A549 (cell line): ENCODE measurements at regions not wholly inside any gene's neighbourhood (a gene's known extent, or its start where the extent isn't known, plus 50 kb on each side); places are given as distances from the start of the nearest gene placed in this dataset.

Experiments used
- ATAC-seq, 2 experiments: fragments of 200-7000 bp in 1 of 2; fragments of >200 bp in 1 of 2; cut with Nextera tagmentation in 1 of 2; cut with Tn5 transposase in 1 of 2; 3 replicates each; pipeline versions ENCODE4 v1.8.0 to v1.9.1; 2018 to 2020; ENCODE audit warnings: mild to moderate bottlenecking in 1 of 2, moderate library complexity in 1 of 2
- CTCF ChIA-PET: fragments of 300-600 bp; sonication (Branson Sonifier 250); formaldehyde crosslinking; extraction: SDS; loops from one replicate; lab custom pipeline; 2021; ENCODE audit warnings: antibody characterized with exemption, inconsistent platforms; lab: Yijun Ruan, JAX
- POLR2A ChIA-PET: fragments of 350-600 bp; formaldehyde crosslinking; extraction: SDS; loops from one replicate; lab custom pipeline; 2021; ENCODE audit warnings: antibody characterized with exemption, inconsistent platforms; lab: Yijun Ruan, JAX
- DNase-seq, 2 experiments: peaks; one replicate each; pipeline versions ENCODE4 v3.0.0 to v3.0.0-alpha.2; 2011 to 2016; ENCODE audit warnings: low read depth in 1 of 2, low spot score in 1 of 2
- FAIRE-seq: peaks from 2 replicates; lab custom pipeline; 2011; peaks lifted over from hg19 to GRCh38; lab: Jason Lieb, UNC
- H3K27ac ChIP-seq, 2 experiments: fragments of >200 bp; sonication (Bioruptor Twin); formaldehyde crosslinking; 3 replicates each; pipeline ENCODE4 v1.5.1; 2016 to 2017
- H3K4me1 ChIP-seq: fragments of >200 bp; sonication (Bioruptor Twin); formaldehyde crosslinking; 3 replicates; pipeline ENCODE4 v1.6.1; 2016
- H3K4me2 ChIP-seq: fragments of >200 bp; sonication (Bioruptor Twin); formaldehyde crosslinking; 3 replicates; pipeline ENCODE4 v1.6.1; 2016
- H3K4me3 ChIP-seq: fragments of >200 bp; sonication (Bioruptor Twin); formaldehyde crosslinking; 3 replicates; pipeline ENCODE4 v1.5.1; 2016
- H3K9me3 ChIP-seq: fragments of >200 bp; sonication (Bioruptor Twin); formaldehyde crosslinking; 3 replicates; pipeline ENCODE4 v1.6.1; 2016
- BCL3 ChIP-seq: fragments of >200 bp; sonication (Bioruptor Twin); formaldehyde crosslinking; IDR thresholded peaks from 3 replicates; pipeline ENCODE4 v1.6.1; 2016
- CBX8 ChIP-seq: fragments of 200-600 bp; sonication (generic); IDR thresholded peaks from 2 replicates; pipeline ENCODE4 v1.6.1; 2016
- CHD2 ChIP-seq: fragments of 150-350 bp; IDR thresholded peaks from 2 replicates; pipeline ENCODE4 v1.6.1; 2014; ENCODE audit warnings: low read length; ENCODE audit not compliant: partially characterized antibody
- CHD4 ChIP-seq: fragments of 200-600 bp; sonication (generic); IDR thresholded peaks from 2 replicates; pipeline ENCODE4 v1.6.1; 2016; ENCODE audit warnings: antibody characterized with exemption, mild to moderate bottlenecking, borderline replicate concordance
- ESRRA ChIP-seq: fragments of 150-350 bp; IDR thresholded peaks from 2 replicates; pipeline ENCODE4 v1.6.1; 2014; ENCODE audit warnings: mild to moderate bottlenecking, low read length, borderline replicate concordance
- FOSB ChIP-seq: fragments of 250-450 bp; sonication (Bioruptor Pico); IDR thresholded peaks from 2 replicates; pipeline ENCODE4 v1.5.0; 2020; ENCODE audit warnings: mild to moderate bottlenecking, moderate library complexity
- FOSL2 ChIP-seq, 2 experiments: fragments of 450-650 bp in 1 of 2; fragments of >200 bp in 1 of 2; sonication (Bioruptor Twin) in 1 of 2; formaldehyde crosslinking; IDR thresholded peaks; 2 replicates each; pipeline versions ENCODE4 v1.5.0 to v1.6.1; 2016 to 2020; ENCODE audit warnings: mild to moderate bottlenecking in 1 of 2, moderate library complexity in 1 of 2
- HDAC2 ChIP-seq: fragments of 200-600 bp; sonication (generic); IDR thresholded peaks from 2 replicates; pipeline ENCODE4 v1.6.1; 2016
- HMGXB4 ChIP-seq: fragments of 250-450 bp; sonication (Bioruptor Pico); IDR thresholded peaks from 2 replicates; pipeline ENCODE4 v1.5.0; 2021; ENCODE audit warnings: mild to moderate bottlenecking, moderate library complexity, borderline replicate concordance
- MAFK ChIP-seq: fragments of 450-650 bp; IDR thresholded peaks from 2 replicates; pipeline ENCODE4 v1.6.1; 2014; ENCODE audit not compliant: partially characterized antibody
- MAZ ChIP-seq: fragments of 150-350 bp; IDR thresholded peaks from 2 replicates; pipeline ENCODE4 v1.6.1; 2014; ENCODE audit warnings: antibody characterized with exemption, low read depth, low read length, borderline replicate concordance
- MYC ChIP-seq: IDR thresholded peaks from 2 replicates; pipeline ENCODE4 v1.6.1; 2012; ENCODE audit warnings: mild to moderate bottlenecking, inconsistent platforms, low read length, improper control_type of control experiment, borderline replicate concordance
- NFE2L2 ChIP-seq: fragments of 150-350 bp; conservative IDR thresholded peaks from 2 replicates; pipeline ENCODE4 v1.6.1; 2014; ENCODE audit warnings: low read length
- NPAS2 ChIP-seq: fragments of 250-450 bp; sonication (Bioruptor Pico); IDR thresholded peaks from 2 replicates; pipeline ENCODE4 v1.8.0; 2022; ENCODE audit warnings: mild to moderate bottlenecking, moderate library complexity, borderline replicate concordance
- NR3C1 ChIP-seq: fragments of >200 bp; sonication (Bioruptor Twin); formaldehyde crosslinking; IDR thresholded peaks from 3 replicates; pipeline ENCODE4 v1.6.1; 2017
- PBX3 ChIP-seq: IDR thresholded peaks from 2 replicates; pipeline ENCODE4 v1.6.1; 2012
- POLR2A ChIP-seq: IDR thresholded peaks from 2 replicates; pipeline ENCODE4 v1.6.1; 2012; ENCODE audit warnings: mild to moderate bottlenecking, low read length
- POLR2AphosphoS2 ChIP-seq: conservative IDR thresholded peaks from 2 replicates; pipeline ENCODE4 v1.6.1; 2012; ENCODE audit warnings: low read length, improper control_type of control experiment, inconsistent platforms
- RAD21 ChIP-seq, 2 experiments: fragments of >200 bp in 1 of 2; sonication (Bioruptor Twin) in 1 of 2; formaldehyde crosslinking in 1 of 2; IDR thresholded peaks in 1 of 2; conservative IDR thresholded peaks in 1 of 2; 2 replicates in 1 of 2; 3 replicates in 1 of 2; pipeline ENCODE4 v1.6.1; 2012 to 2018; ENCODE audit warnings: inconsistent platforms in 1 of 2
- RNF2 ChIP-seq: fragments of 200-600 bp; sonication (generic); IDR thresholded peaks from 2 replicates; pipeline ENCODE4 v1.6.1; 2016; ENCODE audit warnings: low read depth, mild to moderate bottlenecking, antibody characterized with exemption, moderate library complexity, borderline replicate concordance
- SMC3 ChIP-seq: fragments of >200 bp; sonication (Bioruptor Twin); formaldehyde crosslinking; IDR thresholded peaks from 3 replicates; pipeline ENCODE4 v1.6.1; 2018; ENCODE audit warnings: inconsistent platforms
- SREBF2 ChIP-seq: fragments of 450-650 bp; IDR thresholded peaks from 2 replicates; pipeline ENCODE4 v1.6.1; 2014; ENCODE audit warnings: mild to moderate bottlenecking, moderate library complexity
- ZFP36 ChIP-seq: fragments of 450-650 bp; IDR thresholded peaks from 2 replicates; pipeline ENCODE4 v1.6.1; 2014; ENCODE audit warnings: borderline replicate concordance; ENCODE audit not compliant: partially characterized antibody
- ZNF302 ChIP-seq: fragments of 250-450 bp; sonication (Bioruptor Pico); IDR thresholded peaks from 2 replicates; pipeline ENCODE4 v1.9.0; 2021; ENCODE audit warnings: inconsistent platforms, mild to moderate bottlenecking, moderate library complexity
- WGBS: methylation state at CpG from one replicate; pipeline ENCODE4 v1.1.6; 2017; ENCODE audit errors: missing lambda C conversion rate; 5-methylcytosine and 5-hydroxymethylcytosine counted together
- TF ChIP-seq, protein P1 (sequence below): fragments of 200-600 bp; sonication (generic); IDR thresholded peaks from 2 replicates; pipeline ENCODE4 v1.6.1; 2016; ENCODE audit warnings: antibody characterized with exemption, mild to moderate bottlenecking, moderate library complexity
- TF ChIP-seq, protein P2 (sequence below): fragments of >200 bp; sonication (Bioruptor Twin); formaldehyde crosslinking; IDR thresholded peaks from 3 replicates; pipeline ENCODE4 v1.5.1; 2016

DNA sequence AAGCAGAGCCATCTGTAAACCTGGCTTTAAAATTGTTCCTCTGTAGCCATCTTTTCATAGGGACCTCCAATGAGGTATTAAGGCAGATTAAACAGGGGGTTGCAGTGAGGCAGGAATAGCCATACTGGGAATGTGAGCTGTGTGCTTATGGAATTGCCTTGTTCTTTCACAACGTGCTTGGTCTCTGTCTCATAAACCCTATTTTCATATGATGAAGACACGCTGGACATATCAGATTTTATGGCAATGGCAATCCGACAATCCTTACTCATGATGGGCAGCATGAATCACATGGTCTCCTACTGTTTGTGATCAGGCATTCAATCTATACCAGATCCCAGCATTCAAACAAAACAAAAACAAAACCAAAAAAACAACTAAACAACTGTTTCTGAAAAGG lies 418.9 kb upstream of the NRP1 start:
- FAIRE-seq (no peak), DNase-seq (no peak), ATAC-seq (no peak)
- no peak overlapping the region for H3K4me2 ChIP-seq
- no peak for TF ChIP-seq CHD4
- no peak for TF ChIP-seq POLR2AphosphoS2
- no peak for TF ChIP-seq ESRRA
- no peak for TF ChIP-seq NFE2L2
- TF ChIP-seq CBX8 = no peak
- TF ChIP-seq POLR2A = no peak
- no peak for TF ChIP-seq HMGXB4 (CRISPR knock-in tag)
- no peak for TF ChIP-seq FOSL2 (IDR thresholded peaks at IDR 0.05)
- TF ChIP-seq FOSL2 (CRISPR knock-in tag; IDR thresholded peaks at IDR 0.05) = no peak
- TF ChIP-seq RAD21 (conservative IDR thresholded peaks at IDR 0.05 in 1 of 2, IDR thresholded peaks at IDR 0.05 in 1 of 2) = no peak
- no peak for TF ChIP-seq MAFK
- no peak for TF ChIP-seq SMC3
- H3K4me1 ChIP-seq = no peaks in the 10 kb centered on the region
- ChIA-PET POLR2A (no interaction called here), CTCF (no interaction called here)
- no peak overlapping the region for H3K27ac ChIP-seq
- no peaks in the 10 kb centered on the region for H3K9me3 ChIP-seq
- no peak overlapping the region for H3K4me3 ChIP-seq
- 49% methylated on average over 3 of the region's 3 CpGs for WGBS

GRCh38 chr10:33749790-33750189 lies 415.3 kb upstream of the NRP1 start:
- DNase-seq (no peak), ATAC-seq (no peak), FAIRE-seq (no peak)
- Histone ChIP-seq H3K9me3 (no peaks in the 10 kb centered on the region), H3K4me3 (no peak overlapping the region), H3K27ac (no peak overlapping the region; a peak in 1 of 6 replicates), H3K4me2 (no peak overlapping the region), H3K4me1 (no peaks in the 10 kb centered on the region)
- TF ChIP-seq NPAS2 (CRISPR knock-in tag) (no peak), HDAC2 (no peak), NR3C1 (no peak), HMGXB4 (CRISPR knock-in tag) (no peak), PBX3 (no peak), RAD21 (conservative IDR thresholded peaks at IDR 0.05 in 1 of 2, IDR thresholded peaks at IDR 0.05 in 1 of 2) (no peak), MAFK (no peak), ZFP36 (no peak), SREBF2 (no peak), MYC (no peak), CHD4 (no peak), ESRRA (no peak), RNF2 (no peak), FOSB (CRISPR knock-in tag) (no peak), CHD2 (no peak), ZNF302 (CRISPR knock-in tag) (no peak), MAZ (no peak), BCL3 (no peak)
- TF ChIP-seq, protein P1, sequence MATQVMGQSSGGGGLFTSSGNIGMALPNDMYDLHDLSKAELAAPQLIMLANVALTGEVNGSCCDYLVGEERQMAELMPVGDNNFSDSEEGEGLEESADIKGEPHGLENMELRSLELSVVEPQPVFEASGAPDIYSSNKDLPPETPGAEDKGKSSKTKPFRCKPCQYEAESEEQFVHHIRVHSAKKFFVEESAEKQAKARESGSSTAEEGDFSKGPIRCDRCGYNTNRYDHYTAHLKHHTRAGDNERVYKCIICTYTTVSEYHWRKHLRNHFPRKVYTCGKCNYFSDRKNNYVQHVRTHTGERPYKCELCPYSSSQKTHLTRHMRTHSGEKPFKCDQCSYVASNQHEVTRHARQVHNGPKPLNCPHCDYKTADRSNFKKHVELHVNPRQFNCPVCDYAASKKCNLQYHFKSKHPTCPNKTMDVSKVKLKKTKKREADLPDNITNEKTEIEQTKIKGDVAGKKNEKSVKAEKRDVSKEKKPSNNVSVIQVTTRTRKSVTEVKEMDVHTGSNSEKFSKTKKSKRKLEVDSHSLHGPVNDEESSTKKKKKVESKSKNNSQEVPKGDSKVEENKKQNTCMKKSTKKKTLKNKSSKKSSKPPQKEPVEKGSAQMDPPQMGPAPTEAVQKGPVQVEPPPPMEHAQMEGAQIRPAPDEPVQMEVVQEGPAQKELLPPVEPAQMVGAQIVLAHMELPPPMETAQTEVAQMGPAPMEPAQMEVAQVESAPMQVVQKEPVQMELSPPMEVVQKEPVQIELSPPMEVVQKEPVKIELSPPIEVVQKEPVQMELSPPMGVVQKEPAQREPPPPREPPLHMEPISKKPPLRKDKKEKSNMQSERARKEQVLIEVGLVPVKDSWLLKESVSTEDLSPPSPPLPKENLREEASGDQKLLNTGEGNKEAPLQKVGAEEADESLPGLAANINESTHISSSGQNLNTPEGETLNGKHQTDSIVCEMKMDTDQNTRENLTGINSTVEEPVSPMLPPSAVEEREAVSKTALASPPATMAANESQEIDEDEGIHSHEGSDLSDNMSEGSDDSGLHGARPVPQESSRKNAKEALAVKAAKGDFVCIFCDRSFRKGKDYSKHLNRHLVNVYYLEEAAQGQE = no peak
- TF ChIP-seq, protein P2, sequence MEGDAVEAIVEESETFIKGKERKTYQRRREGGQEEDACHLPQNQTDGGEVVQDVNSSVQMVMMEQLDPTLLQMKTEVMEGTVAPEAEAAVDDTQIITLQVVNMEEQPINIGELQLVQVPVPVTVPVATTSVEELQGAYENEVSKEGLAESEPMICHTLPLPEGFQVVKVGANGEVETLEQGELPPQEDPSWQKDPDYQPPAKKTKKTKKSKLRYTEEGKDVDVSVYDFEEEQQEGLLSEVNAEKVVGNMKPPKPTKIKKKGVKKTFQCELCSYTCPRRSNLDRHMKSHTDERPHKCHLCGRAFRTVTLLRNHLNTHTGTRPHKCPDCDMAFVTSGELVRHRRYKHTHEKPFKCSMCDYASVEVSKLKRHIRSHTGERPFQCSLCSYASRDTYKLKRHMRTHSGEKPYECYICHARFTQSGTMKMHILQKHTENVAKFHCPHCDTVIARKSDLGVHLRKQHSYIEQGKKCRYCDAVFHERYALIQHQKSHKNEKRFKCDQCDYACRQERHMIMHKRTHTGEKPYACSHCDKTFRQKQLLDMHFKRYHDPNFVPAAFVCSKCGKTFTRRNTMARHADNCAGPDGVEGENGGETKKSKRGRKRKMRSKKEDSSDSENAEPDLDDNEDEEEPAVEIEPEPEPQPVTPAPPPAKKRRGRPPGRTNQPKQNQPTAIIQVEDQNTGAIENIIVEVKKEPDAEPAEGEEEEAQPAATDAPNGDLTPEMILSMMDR = no peak
- CTCF ChIA-PET = no interaction called here
- POLR2A ChIA-PET = no interaction called here
- WGBS = 79% methylated on average over 4 of the region's 4 CpGs
